HG02852 (cell line): ENCODE measurements at regions not wholly inside any gene's neighbourhood (a gene's known extent, or its start where the extent isn't known, plus 50 kb on each side); places are given as distances from the start of the nearest gene placed in this dataset.

Source experiments
- ATAC-seq: cut with Tn5 transposase; IDR thresholded peaks from one replicate; pipeline ENCODE4 v1.9.1; 2021; ENCODE audit warnings: mild to moderate bottlenecking, moderate library complexity; ENCODE audit not compliant: unreplicated experiment

DNA sequence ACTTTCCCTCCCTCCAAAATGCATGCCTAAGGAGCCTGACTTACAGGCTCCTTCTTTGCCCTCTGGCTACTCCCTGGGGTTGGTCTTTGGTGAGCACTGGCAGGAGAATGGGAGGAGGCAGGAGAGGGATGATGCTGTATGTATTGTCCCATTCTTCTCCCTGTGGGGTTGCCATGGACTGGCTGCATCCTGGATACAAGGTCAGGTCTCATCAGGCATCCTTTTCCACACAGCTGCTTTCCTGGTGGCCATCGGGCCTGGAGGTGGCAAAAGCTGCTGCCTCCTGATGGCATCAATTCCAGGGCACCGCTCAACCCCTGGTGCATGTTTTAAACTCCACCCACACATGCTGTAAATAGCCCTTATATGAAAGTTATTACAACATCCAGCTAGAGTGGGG is 257.2 kb downstream of the ETS1 start:
- ATAC-seq, result no peak

DNA sequence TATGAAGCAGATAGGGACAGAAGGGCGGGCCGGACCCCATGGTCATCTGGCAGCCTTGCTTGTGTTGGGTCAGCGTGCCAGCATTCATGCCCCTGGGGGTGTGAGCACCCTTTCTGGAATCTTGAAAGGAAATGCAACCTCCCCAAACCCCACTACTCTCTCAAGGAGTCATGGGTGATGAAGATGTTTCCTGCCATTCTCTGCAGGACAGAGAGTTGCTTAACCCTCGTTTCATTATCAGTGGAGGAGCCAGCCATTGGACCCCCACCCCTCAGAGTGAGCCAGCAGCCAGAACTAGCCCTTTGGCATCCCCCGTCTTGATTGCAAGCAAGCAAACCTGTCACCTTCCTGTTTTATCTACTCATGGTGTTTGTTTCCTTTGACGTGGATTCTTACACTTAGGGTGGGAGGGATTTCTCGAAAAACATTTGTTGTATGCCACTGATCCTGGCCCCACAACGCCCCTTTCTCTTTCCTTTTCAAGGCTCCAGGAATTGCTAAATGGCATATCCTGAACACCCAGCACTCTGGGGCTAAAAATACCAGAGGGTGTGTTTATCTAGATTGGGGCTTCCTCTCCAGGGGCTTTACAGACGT is 258.3 kb downstream of the ETS1 start:
- ATAC-seq, result no peak

GRCh38 chr11:128327274-128327673 is 260.1 kb downstream of the ETS1 start:
- ATAC-seq, result no peak

GRCh38 chr11:128326791-128327190 is 260.6 kb downstream of the ETS1 start:
- no peak for ATAC-seq

DNA sequence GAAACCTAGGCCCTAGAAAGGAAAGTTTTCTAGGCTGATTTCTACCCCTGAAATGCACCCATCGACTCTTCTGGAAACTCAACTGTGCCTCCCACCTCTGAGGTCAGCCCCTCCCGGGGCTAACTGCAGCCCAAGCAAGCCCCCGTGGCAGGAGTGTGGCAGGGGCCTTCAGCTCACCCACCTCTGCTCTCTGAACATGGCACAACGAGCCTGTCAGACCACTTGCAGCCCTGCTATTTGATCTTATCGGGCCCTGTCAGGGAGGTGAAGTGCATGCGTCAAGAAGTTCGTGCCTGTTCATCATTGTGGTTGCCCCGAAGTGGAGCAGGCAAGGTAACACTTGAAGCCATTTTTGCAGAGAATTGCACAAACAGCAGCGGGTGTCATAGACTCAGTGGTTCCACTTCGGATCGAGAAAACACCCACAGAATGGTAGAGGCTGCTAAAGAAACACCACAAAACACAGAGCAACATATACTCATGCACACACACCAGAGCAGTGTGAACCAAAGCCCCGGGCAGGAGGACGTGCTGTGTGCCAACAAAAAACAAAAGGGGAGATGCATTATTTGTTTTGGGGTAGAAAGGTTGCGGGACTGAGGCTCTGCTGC is 262.7 kb downstream of the ETS1 start:
- ATAC-seq, result no peak

GRCh38 chr11:128324051-128324481 is 263.3 kb downstream of the ETS1 start:
- ATAC-seq, result no peak

GRCh38 chr11:128323381-128323780 is 264.0 kb downstream of the ETS1 start:
- ATAC-seq, result peak; percentile 51

DNA sequence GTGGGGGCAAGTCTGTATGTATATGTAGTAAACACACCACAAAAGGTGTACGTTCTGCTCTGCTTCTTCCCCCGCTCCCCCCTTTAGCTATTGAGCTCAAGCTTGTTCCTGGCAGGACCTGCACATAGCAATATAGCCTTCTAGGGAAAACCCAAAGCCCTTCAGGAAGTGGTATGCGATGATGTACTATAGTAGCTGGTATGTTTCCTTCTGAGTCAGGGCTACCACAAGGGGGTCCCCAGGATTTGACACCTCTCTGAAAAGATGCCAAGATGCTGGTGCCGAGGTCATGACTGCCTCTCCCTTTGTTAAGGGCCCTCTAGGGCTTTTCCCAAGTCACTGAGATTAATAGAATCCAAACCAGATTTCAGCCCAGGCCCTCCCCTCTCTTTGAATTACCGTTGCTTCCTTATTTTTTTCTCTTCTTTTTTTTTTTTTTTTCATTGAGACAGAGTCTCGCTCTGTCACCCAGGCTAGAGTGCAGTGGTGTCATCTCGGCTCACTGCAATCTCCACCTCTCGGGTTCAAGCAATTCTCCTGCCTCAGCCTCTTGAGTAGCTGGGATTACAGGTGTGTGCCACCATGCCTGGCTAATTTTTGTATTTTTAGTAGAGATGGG is 268.4 kb downstream of the ETS1 start:
- peak; percentile 90 for ATAC-seq

DNA sequence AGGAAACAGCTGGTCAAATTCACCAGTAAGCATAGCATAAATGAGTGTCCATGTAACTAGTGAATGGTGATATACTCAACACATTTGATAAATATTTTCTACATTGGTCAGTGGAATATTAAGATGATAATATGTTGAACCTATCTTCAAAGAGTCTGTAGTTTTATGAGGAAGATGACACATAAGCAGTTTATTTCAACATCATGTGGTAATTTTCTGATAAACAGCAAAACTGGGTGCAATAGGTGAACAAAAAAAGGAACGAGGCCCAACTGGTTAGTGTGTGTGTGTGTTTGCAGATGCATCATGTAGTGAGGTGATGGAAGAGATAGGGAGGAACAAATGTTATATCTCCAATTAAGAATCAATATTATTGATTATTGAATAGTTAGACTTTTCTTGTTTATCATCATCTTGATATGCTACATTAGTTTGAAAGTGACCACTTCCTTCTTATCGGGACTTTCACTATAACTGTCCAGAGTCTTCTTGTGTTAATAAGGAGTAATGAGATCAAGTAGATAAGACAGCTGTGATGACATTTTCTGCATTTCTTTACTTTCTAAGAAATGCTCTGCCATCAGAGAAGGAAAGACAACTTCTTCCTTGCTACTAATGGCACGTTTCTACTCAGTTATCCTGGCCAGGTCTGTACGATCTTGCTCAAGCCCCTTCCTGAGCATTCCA is 270.7 kb downstream of the ETS1 start:
- no peak for ATAC-seq

DNA sequence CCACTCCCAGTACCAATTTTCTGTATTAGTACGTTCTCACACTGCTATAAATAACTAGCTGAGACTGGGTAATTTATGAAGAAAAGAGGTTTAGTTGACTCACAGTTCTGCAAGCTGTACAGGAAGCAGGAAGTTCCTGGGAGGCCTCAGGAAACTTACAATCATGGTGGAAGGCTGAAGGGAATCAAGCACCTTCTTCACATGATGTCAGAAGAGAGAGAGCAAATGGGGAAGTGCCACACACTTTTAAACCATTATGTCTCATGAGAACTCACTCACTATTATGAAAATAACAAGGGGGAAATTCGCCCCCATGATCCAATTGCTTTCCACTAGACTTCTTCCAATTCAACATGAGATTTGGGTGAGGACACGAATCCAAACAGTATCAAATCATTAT is 271.4 kb downstream of the ETS1 start:
- ATAC-seq, result no peak

- ATAC-seq, result no peak
Measured at GRCh38 chr11:128313931-128314330, 273.4 kb downstream of the ETS1 start.

DNA sequence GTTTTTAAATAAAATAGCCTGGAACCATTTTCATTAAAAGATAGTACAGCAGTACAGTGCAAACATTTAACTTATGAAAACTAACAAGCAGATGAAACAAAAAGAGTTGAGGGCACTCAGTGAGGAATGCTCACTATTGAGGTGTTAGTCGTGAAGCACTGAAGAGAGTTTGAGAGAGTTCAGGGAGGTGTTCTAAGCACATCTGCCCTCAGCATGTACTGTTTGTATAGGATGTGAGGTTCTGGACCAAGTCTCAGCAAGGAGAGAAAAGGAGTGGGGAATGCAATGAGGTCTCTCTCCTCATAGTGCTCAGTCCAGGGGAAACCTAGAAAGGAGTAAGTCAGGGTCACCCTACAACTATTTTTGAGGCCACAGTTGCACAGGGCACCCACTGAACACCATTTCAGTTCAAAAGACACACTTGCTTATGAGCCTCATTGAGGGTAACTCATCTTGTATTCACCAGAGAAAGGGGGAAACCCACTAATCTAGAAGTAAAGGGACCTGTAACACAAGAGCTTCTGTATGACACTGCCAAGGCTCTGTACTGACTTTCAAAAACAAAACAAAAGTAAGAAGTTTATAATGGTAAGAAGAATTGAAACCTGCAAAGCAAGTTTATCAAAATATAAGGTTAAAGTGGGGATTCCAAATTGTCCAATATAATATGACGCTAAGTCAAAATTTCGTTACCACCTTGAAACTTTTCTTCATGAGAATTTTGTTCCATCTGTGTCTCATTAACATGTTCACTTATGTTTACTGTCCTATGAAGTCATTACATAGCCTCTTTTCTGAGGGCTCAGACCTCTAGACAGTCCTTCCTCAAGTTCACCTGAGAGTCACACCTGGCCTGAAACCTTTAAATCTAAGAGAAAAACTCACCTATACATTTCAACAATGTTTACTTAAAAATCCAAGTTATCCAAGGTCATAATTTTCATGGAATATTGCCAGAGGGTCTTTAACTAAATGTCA is 275.3 kb downstream of the ETS1 start:
- ATAC-seq, result peak; percentile 86

GRCh38 chr11:128310676-128311445 is 276.5 kb downstream of the ETS1 start:
- no peak for ATAC-seq

- no peak for ATAC-seq
Measured at GRCh38 chr11:128310005-128310404, 277.4 kb downstream of the ETS1 start.

DNA sequence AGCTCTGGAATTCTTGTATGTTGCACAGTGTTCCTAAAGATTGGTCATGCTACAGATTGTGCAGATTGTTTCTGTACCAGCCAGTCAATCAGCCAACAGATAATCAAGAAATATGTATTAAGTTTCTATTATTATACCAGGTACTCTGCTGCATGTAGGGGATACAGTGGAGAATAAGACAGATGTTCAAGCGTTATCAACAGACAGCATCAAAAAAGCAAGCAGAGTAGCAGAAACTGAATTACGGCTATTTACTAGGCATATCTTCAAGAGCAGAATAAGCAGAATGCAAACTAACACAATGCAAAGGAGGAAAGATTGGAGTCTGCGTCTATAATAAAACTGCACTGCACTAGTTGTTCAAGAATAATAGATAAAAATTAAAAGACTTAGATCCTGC is 278.6 kb downstream of the ETS1 start:
- ATAC-seq, result no peak

DNA sequence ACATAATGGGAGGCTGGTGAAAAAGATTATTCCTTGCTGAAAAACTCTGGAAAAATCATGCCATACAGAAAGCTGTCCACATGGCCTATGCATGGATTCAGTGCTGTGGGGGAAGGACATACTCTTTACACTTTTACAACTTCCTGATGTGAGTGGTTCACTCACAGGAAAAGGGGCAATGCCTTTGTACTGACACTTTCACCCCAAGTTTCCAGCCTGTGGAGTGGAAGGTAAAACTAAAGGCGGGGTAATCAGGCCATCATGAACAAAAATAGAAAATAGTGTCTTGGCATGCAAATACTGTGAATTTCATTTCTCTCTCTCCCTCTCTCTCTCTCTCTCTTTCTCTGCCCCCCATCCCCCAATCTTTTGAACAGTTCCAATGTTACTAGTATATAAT is 281.8 kb downstream of the ETS1 start:
- ATAC-seq, result no peak

- no peak for ATAC-seq
Measured at GRCh38 chr11:128304666-128305485, 282.5 kb downstream of the ETS1 start.

- ATAC-seq, result no peak
Measured at GRCh38 chr11:128304116-128304515, 283.2 kb downstream of the ETS1 start.

DNA sequence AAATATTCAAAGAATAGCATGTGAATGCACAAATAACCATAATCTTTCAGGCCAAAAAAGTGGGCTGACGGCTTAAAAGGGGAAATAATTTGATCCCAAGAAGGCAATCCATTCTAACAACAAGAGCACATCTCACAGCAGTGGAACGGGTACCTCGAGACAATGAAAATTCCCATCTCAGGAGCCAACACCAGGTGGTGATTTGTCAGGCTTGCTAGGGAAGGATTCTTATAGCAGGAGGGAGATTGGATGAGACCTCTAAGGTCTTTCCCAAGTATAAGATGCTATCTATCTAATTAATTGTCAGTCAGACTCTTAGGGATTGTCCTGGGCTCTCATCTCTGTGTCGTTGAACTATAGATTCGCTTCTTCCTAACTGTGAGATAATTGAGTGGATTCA is 284.0 kb downstream of the ETS1 start:
- ATAC-seq, result no peak
